ENCODE measurements at regions not wholly inside any gene's neighbourhood (a gene's known extent, or its start where the extent isn't known, plus 50 kb on each side); places are given as distances from the start of the nearest gene placed in this dataset.

DNA sequence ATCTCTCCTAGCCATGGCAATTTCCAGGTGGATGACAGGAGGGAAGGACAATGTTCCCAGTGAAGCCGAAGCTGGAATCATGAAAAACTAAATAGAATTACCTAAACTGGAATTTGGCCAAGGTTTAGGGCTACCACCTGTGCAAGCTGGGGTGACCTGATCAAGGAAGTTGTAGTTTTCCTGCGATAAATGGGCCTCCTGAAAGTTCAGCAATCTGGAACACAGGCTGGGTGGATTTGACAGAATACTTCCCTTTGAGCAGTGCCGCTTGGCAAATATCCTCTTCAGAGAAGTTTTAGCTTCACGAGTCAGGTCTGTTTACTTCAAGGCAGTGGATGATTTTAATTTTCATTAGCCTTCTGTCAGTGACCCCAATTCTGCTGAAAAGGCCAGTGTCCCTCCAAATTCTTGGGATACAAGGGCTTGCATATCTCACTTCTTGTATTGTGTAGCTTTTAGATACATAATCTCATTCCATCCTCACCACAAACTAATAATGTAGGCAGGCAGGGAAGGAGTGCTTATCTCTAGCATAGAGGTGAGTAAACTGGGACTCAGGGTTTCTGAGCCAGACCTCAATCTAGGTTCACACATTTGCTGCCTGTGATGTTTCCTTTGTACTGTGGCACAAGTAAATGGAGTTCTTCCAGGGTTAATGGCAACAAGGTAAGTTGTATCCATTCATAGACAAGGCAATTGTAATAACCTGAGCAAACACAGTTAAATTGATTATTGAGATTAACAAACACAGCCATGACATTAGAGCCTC, 349.4 kb downstream of the NUF2 start:
- in situ Hi-C loops (cut with HindIII; ENCODE audit: low sequenced_read_pairs) = no loop called here
- TF ChIP-seq, protein P1, sequence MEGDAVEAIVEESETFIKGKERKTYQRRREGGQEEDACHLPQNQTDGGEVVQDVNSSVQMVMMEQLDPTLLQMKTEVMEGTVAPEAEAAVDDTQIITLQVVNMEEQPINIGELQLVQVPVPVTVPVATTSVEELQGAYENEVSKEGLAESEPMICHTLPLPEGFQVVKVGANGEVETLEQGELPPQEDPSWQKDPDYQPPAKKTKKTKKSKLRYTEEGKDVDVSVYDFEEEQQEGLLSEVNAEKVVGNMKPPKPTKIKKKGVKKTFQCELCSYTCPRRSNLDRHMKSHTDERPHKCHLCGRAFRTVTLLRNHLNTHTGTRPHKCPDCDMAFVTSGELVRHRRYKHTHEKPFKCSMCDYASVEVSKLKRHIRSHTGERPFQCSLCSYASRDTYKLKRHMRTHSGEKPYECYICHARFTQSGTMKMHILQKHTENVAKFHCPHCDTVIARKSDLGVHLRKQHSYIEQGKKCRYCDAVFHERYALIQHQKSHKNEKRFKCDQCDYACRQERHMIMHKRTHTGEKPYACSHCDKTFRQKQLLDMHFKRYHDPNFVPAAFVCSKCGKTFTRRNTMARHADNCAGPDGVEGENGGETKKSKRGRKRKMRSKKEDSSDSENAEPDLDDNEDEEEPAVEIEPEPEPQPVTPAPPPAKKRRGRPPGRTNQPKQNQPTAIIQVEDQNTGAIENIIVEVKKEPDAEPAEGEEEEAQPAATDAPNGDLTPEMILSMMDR (IDR thresholded peaks at IDR 0.05; ENCODE audit: low read depth, low read length) = no peak
- DNase-seq (ENCODE audit: low read depth, low spot score) = no peak
- H3K4me3 ChIP-seq (ENCODE audit: low read depth, low read length) = no peak overlapping the region

DNA sequence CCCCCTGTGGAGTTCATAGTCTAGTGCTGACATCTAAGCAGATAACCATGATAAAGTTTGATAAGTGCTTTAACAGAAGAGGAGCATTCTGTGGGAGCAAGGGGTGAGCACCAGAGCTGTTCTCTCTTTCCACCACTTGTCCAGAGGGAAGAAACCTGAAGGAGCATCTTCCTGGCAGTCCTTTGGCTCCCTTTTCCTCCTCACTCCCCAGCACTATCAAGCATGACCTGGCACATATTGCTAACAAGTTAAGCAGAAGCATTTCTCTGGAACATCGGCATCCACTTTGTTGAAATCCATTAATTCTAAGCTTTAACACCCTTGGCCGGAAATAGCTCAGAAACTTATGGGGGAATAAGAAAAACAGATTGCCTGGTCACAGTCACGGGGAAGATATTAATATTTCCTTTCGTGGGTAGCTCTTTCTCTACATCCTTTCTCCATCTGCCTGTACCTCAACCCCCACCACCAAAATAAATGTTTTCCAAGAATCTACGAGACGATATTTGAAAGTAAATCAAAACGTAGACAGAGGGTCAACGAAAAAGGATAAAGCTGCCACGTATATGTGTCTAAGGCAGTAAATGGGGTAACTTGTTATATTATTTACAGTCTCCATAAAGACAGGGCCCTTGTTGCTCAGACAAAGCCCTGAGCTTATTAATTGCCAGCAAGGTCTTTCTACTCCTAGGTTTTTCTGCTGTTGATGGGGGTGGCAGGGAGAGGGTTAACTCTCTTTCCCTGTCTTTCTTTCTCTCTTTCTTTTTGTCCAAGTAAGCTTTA, 351.4 kb downstream of the NUF2 start:
- in situ Hi-C loops (cut with HindIII; ENCODE audit: low sequenced_read_pairs) = no loop called here
- no peak for DNase-seq (ENCODE audit: low read depth, low spot score)
- no peak overlapping the region for H3K4me3 ChIP-seq (ENCODE audit: low read depth, low read length)
- TF ChIP-seq, protein P1 (IDR thresholded peaks at IDR 0.05; ENCODE audit: low read depth, low read length) = no peak

DNA sequence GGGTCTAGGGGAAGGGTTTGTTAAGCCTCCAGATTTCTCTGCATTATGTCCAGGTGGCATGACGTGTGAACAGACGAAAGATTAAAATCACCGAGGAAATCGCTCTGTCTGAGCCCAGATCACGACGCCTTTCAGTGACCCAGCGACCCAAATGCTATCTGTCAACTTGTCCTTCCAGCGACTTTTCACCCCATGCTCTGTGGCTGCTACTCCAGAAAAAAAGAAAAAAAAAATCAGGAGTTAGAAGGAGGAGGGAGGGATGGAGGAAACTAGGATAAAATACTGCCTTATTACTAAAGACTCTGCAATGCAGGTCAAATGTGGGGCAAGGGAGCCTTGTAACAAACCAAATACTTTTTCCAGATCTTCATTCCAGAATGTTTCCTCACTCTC, 352.0 kb downstream of the NUF2 start:
- DNase-seq (ENCODE audit: low read depth, low spot score) = peak; percentile 0
- no peak overlapping the region for H3K4me3 ChIP-seq (ENCODE audit: low read depth, low read length)
- in situ Hi-C loops (cut with HindIII; ENCODE audit: low sequenced_read_pairs) = no loop called here
- TF ChIP-seq, protein P1 (IDR thresholded peaks at IDR 0.05; ENCODE audit: low read depth, low read length) = no peak

GRCh38 chr1:163674236-163674635, 352.5 kb downstream of the NUF2 start:
- H3K4me3 ChIP-seq (ENCODE audit: low read depth, low read length) = no peak overlapping the region
- no peak for DNase-seq (ENCODE audit: low read depth, low spot score)
- TF ChIP-seq, protein P1 (IDR thresholded peaks at IDR 0.05; ENCODE audit: low read depth, low read length) = no peak
- in situ Hi-C loops (cut with HindIII; ENCODE audit: low sequenced_read_pairs) = no loop called here

- in situ Hi-C loops (cut with HindIII; ENCODE audit: low sequenced_read_pairs) = no loop called here
- TF ChIP-seq, protein P1 (IDR thresholded peaks at IDR 0.05; ENCODE audit: low read depth, low read length) = no peak
- no peak for DNase-seq (ENCODE audit: low read depth, low spot score)
- no peak overlapping the region for H3K4me3 ChIP-seq (ENCODE audit: low read depth, low read length)
Observed at GRCh38 chr1:163684785-163685184, 363.0 kb downstream of the NUF2 start.

DNA sequence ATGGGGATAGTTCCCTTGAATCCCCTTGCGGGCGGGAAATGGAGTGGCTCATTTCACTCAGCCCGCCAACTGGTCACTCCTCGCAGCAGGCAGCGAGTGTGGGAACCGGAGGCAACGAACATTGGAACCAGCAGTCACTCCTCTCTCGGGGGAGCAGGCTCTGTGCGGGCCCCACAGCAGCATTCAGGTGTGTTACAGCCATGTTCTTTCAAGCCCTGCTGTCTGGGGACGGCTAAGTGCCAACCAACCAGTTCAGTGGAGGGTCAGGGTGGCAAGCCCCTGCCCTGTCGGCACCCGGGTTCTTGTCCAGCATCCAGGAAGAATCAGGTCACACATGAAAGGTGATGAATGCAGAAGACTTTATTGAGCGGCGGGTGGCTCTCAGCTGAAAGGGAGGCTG, 370.5 kb downstream of the NUF2 start:
- no peak for DNase-seq (ENCODE audit: low read depth, low spot score)
- in situ Hi-C loops (cut with HindIII; ENCODE audit: low sequenced_read_pairs) = no loop called here
- no peak overlapping the region for H3K4me3 ChIP-seq (ENCODE audit: low read depth, low read length)
- TF ChIP-seq, protein P1 (IDR thresholded peaks at IDR 0.05; ENCODE audit: low read depth, low read length) = no peak
